Testis (tissue), 2 donors: ENCODE measurements at regions not wholly inside any gene's neighbourhood (a gene's known extent, or its start where the extent isn't known, plus 50 kb on each side); places are given as distances from the start of the nearest gene placed in this dataset.

Experiments used
- POLR2A ChIP-seq: fragments of 450-650 bp; IDR thresholded peaks from one replicate; pipeline ENCODE4 v1.6.1; 2017; ENCODE audit warnings: antibody characterized with exemption, mild to moderate bottlenecking, moderate library complexity
- TF ChIP-seq, protein P1 (sequence below), 3 experiments: fragments of 450-650 bp in 2 of 3; fragments of 200-600 bp in 1 of 3; sonication (generic) in 1 of 3; IDR thresholded peaks; one replicate each; pipeline ENCODE4 v1.5.1; 2016 to 2019; ENCODE audit warnings: antibody characterized with exemption in 3 of 3, mild to moderate bottlenecking in 2 of 3, moderate library complexity in 1 of 3

GRCh38 chr20:48246061-48246790, 460.9 kb upstream of the SULF2 start:
- no peak for TF ChIP-seq POLR2A
- TF ChIP-seq, protein P1, sequence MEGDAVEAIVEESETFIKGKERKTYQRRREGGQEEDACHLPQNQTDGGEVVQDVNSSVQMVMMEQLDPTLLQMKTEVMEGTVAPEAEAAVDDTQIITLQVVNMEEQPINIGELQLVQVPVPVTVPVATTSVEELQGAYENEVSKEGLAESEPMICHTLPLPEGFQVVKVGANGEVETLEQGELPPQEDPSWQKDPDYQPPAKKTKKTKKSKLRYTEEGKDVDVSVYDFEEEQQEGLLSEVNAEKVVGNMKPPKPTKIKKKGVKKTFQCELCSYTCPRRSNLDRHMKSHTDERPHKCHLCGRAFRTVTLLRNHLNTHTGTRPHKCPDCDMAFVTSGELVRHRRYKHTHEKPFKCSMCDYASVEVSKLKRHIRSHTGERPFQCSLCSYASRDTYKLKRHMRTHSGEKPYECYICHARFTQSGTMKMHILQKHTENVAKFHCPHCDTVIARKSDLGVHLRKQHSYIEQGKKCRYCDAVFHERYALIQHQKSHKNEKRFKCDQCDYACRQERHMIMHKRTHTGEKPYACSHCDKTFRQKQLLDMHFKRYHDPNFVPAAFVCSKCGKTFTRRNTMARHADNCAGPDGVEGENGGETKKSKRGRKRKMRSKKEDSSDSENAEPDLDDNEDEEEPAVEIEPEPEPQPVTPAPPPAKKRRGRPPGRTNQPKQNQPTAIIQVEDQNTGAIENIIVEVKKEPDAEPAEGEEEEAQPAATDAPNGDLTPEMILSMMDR (IDR thresholded peaks at IDR 0.05): no peak
